DMS153 treated with DMSO at 0.1 percent for 48 hours (cell line): ENCODE measurements at regions not wholly inside any gene's neighbourhood (a gene's known extent, or its start where the extent isn't known, plus 50 kb on each side); places are given as distances from the start of the nearest gene placed in this dataset.

Experiments
- DNase-seq: peaks from one replicate; lab custom pipeline; 2025; ENCODE audit not compliant: unreplicated experiment; lab: John Stamatoyannopoulos, UW

DNA sequence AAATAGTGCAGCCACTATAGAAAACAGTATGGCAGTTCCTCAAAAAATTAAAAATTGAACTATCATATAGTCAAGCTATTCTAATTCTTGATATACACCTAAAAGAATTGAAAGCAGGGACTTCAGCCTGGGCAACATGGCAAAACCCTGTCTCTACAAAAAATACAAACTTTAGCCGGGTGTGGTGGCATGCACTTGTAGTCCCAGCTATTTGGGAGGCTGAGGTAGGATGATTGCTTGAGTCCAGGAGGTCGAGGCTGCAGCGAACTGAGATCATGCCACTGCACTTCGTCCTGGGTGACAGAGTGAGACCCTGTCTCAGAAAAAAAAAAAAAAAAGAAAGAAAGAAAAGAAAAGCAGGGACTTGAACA lies 64.0 kb upstream of the FOXN2 start:
- DNase-seq, result no peak

DNA sequence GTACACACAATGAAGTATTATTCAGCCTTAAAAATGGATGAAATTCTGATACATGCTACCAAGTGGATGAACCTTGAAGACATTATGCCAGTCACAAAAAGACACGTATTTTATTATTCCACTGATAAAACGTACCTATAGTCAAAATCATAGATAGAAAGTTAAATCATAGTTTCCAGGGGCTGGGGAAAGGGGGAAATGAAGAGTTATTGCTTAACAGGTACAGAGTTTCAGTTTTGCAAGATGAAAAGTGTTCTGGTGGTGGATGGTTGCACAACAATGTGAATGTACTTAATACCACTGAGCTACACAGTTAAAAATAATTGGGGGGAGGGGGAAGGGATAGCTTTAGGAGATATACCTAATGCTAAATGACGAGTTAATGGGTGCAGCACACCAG lies 63.5 kb upstream of the FOXN2 start:
- no peak for DNase-seq

DNA sequence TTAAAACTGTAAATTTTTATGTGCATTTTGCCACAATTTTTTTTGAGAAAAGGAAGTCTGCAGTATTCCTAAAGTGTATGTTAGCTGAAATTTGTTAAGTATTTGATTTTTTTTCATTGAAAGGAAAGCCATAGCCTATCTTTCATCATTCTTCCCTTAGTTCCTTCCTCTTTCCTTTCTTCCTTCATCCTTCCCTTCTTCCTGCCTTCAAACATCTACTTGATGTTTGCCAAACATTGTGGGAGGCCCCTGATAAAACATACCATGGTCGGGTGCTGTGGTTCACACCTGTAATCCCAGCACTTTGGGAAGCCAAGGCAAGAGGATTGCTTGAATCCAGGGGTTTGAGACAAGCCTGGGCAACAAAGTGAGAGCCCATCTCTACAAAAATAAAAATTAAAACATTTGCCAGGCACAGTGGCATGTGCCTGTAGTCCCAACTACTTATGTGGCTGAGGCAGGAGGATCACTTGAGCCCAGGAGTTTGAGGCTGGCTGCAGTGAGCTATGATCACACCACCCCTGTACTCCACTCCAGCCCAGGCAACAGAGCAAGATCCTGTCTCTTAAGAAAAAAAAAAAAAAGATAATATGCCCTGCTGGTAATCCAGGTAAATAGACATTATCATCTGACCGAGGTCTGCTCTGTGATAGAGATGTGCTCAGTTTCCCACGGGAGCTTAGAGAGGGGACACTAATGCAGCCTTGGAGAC lies 62.9 kb upstream of the FOXN2 start:
- DNase-seq, result no peak

DNA sequence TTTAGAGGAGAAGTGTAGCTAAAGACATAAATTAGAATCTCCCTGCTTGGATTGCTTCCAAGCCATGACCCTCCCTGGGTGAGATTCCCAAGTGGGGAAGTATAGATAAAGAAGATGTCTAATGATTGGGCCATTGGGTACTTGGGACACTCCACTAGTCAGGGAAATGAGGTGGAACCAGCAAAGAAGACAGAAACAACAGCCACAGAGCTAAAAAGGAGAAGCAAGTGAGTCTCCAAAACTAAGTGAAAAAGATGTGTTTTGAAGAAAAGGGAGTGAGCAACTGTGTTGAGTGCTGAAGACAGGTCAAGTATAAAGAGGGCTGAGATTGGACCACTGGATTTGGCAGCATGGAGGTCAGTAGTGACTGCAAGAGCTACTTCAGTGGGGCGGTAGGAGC lies 61.2 kb upstream of the FOXN2 start:
- DNase-seq, result no peak

DNA sequence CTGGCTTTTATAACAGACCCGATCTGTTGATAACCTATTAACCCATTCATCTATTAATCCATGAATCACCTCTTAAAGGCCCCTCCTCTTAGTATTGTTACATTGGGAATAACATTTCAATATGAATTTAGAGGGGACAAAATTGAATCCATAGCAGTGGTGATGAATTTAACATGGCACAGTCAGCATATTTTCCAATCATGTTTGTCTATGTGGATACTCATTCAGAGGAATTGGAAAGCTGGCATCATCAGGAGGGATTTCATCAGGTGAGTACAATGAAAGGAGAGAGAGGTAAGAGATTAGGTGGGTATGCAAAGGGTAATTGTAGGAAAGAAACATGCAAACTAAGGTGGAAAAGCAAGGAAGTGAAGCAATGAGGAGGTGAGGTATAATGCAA lies 59.6 kb upstream of the FOXN2 start:
- no peak for DNase-seq

DNA sequence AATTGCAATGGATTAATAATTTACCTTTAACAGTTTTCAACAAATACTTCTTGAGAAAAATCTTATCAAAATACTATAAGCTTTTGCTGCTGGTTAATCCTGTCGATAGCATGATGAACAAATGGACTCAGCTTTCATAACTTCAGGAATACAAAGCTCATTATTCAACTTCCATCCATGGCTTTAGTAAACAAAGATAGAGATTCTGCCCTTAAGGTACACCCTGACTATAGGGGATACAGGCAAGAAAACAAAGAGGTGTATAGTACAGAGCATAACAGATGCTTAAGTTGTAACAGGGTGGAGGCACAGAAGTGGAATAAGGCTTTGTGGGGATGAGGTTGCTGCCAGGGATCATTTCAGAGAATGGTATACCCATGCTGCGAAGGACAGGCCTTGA lies 57.0 kb upstream of the FOXN2 start:
- DNase-seq, result no peak

DNA sequence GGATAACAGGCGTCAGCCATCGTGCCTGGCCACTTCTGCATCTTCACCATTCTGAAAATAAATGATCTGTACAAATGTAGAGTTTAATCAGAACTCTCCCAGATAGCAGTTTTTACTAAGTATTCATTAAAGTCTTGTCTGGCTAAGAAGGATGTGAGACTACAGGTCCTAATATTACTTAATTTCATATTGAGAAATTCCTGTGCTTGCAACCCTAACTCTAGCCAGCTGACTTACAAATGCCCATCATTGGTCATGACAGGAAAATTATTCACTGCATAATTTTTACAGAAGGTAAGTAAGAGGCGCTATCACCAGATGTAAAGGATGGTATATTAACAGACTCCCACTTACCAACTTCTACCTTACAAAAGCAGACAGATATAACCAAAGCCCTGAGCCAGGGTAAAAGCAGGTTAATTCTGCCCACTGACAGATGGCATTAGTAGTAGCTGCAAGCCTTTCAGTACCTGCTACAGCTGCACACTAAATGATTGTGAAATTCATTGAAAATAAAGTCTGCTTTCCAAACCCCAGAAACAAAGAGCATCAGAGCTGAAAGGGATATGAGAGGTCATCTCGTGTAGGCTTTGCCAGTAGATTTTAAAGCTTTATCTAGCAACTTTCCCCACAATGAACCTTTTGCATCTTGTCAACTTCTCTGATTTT lies 55.9 kb upstream of the FOXN2 start:
- no peak for DNase-seq

DNA sequence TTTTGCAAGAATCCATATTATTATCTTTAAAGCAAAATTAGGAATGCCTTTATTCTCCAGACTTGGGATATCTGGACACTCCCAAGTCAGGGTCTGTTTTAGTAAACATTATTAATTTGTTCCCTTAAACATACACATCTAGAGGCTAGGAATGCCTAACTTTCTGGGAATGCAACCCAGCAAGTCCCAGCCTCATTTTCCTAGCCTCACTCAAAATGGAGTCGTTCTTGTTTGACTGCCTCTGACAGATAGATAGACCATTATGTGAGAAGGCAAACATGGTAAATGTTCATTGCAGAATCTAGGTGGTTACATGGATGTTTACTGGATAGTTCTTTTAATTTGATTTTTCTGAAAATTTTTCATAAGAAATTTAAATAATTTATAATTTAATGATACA lies 54.7 kb upstream of the FOXN2 start:
- DNase-seq, result no peak

DNA sequence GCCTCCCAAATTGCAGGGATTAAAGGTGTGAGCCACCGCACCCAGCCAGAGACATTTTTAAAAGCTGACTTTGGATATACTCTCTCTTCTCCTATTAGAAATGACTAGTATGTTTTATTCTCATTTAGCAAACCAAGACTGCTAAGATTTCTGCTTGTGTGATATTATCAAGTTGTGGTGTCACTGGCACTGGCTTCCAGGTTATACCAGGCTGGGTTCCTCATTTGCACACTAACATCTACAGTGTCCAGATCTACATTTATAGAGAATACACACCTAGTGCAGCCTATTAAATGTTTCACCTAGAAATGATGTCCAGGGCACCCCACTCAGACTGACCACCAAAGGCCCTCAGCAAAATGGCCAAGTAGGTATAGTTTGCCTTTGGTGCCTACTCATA lies 49.9 kb upstream of the FOXN2 start:
- DNase-seq, result no peak
